ENCODE measurements at regions not wholly inside any gene's neighbourhood (a gene's known extent, or its start where the extent isn't known, plus 50 kb on each side); places are given as distances from the start of the nearest gene placed in this dataset.

- TF ChIP-seq CTCF (IDR thresholded peaks at IDR 0.05; ENCODE audit: control extremely low read depth, extremely low read depth): no peak
- Histone ChIP-seq H3K36me3 (ENCODE audit: control insufficient read depth in 4 of 4, insufficient read depth in 4 of 4, low read length in 4 of 4) (no peaks in the 10 kb centered on the region), H3K27ac (ENCODE audit: low read depth in 1 of 2, low read length in 1 of 2) (no peak overlapping the region), H3K4me3 (no peak overlapping the region), H3K9ac (ENCODE audit: insufficient read depth in 1 of 2, low read length in 2 of 2) (no peak overlapping the region), H3K27me3 (ENCODE audit: control insufficient read depth in 3 of 3, insufficient read depth in 3 of 3, low read length in 2 of 3) (no peaks in the 10 kb centered on the region), H3K9me3 (ENCODE audit: control insufficient read depth in 4 of 4, insufficient read depth in 3 of 4, low read length in 3 of 4) (no peaks in the 10 kb centered on the region), H3K4me1 (ENCODE audit: control insufficient read depth in 5 of 5, insufficient read depth in 5 of 5, low read length in 5 of 5) (peaks cover 0 to 3% (median 0%) of the 10 kb centered on the region in 5 donors)
- ATAC-seq (ENCODE audit: insufficient read depth, low FRiP score) (no peak), DNase-seq (no peak)
- 96 to 98% methylated on average over 2 of the region's 2 CpGs for WGBS, 2 donors
Observed at GRCh38 chr5:54822324-54822687, 163.1 kb downstream of the ESM1 start.

GRCh38 chr5:54821445-54822323 is 163.7 kb downstream of the ESM1 start:
- no peak overlapping the region for H3K27ac ChIP-seq (ENCODE audit: low read depth in 1 of 2, low read length in 1 of 2)
- H3K36me3 ChIP-seq (ENCODE audit: control insufficient read depth in 4 of 4, insufficient read depth in 4 of 4, low read length in 4 of 4): no peaks in the 10 kb centered on the region
- H3K9me3 ChIP-seq (ENCODE audit: control insufficient read depth in 4 of 4, insufficient read depth in 3 of 4, low read length in 3 of 4): no peaks in the 10 kb centered on the region
- no peak for TF ChIP-seq CTCF (IDR thresholded peaks at IDR 0.05; ENCODE audit: control extremely low read depth, extremely low read depth)
- peaks cover 0 to 3% (median 0%) of the 10 kb centered on the region in 5 donors for H3K4me1 ChIP-seq (ENCODE audit: control insufficient read depth in 5 of 5, insufficient read depth in 5 of 5, low read length in 5 of 5)
- H3K27me3 ChIP-seq (ENCODE audit: control insufficient read depth in 3 of 3, insufficient read depth in 3 of 3, low read length in 2 of 3): no peaks in the 10 kb centered on the region
- H3K9ac ChIP-seq (ENCODE audit: insufficient read depth in 1 of 2, low read length in 2 of 2): no peak overlapping the region
- no peak overlapping the region for H3K4me3 ChIP-seq
- DNase-seq (no peak), ATAC-seq (ENCODE audit: insufficient read depth, low FRiP score) (no peak)
- 80 to 94% methylated on average over 4 of the region's 4 CpGs for WGBS, 2 donors

- ATAC-seq (ENCODE audit: insufficient read depth, low FRiP score): no peak
Observed at GRCh38 chr5:54820346-54821134, 164.9 kb downstream of the ESM1 start.

More at GRCh38 chr5:54820346-54821134, 164.9 kb downstream of the ESM1 start:
- no peak for TF ChIP-seq CTCF (IDR thresholded peaks at IDR 0.05; ENCODE audit: control extremely low read depth, extremely low read depth)
- no peak overlapping the region for H3K9ac ChIP-seq (ENCODE audit: insufficient read depth in 1 of 2, low read length in 2 of 2)
- no peaks in the 10 kb centered on the region for H3K36me3 ChIP-seq (ENCODE audit: control insufficient read depth in 4 of 4, insufficient read depth in 4 of 4, low read length in 4 of 4)
- no peak overlapping the region for H3K27ac ChIP-seq (ENCODE audit: low read depth in 1 of 2, low read length in 1 of 2)
- H3K4me3 ChIP-seq: no peak overlapping the region
- H3K9me3 ChIP-seq (ENCODE audit: control insufficient read depth in 4 of 4, insufficient read depth in 3 of 4, low read length in 3 of 4): no peaks in the 10 kb centered on the region
- 81 to 94% methylated on average over 3 of the region's 3 CpGs for WGBS, 2 donors
- H3K4me1 ChIP-seq (ENCODE audit: control insufficient read depth in 5 of 5, insufficient read depth in 5 of 5, low read length in 5 of 5): peaks cover 0 to 3% (median 0%) of the 10 kb centered on the region in 5 donors
- no peaks in the 10 kb centered on the region for H3K27me3 ChIP-seq (ENCODE audit: control insufficient read depth in 3 of 3, insufficient read depth in 3 of 3, low read length in 2 of 3)
- no peak for DNase-seq

Measured in lung (tissue), 11 donors.